ENCODE measurements at regions not wholly inside any gene's neighbourhood (a gene's known extent, or its start where the extent isn't known, plus 50 kb on each side); places are given as distances from the start of the nearest gene placed in this dataset.

DNA sequence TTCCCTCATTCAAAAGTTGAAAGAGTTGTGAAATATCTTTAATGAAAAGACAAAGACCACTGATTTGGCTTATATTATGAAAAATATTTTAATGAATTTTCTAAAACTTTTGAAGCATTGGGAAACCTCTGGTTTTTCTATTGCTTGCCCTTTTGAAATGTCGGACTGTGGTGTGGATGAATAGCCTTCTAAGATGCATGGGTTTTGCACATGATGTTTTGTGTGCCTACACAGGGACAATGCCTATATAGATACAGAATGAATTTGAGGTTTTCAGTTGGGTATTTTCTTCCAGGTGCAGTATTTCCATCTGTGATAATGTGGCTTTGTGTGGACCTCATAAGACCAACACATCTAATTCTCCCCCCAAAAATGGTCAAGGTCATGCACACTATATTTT, 1437.9 kb downstream of the REEP3 start:
- Histone ChIP-seq H3K27me3 (replicated peaks in 1 of 4; ENCODE audit: control extremely low read depth in 1 of 4, control insufficient read depth in 3 of 4, insufficient read depth in 4 of 4, low read length in 3 of 4) (no peaks in the 10 kb centered on the region), H3K9me3 (ENCODE audit: control extremely low read depth in 1 of 3, control insufficient read depth in 2 of 3, insufficient read depth in 1 of 3, low read length in 2 of 3) (peaks cover 0 to 3% (median 0%) of the 10 kb centered on the region in 3 donors), H3K4me1 (ENCODE audit: control insufficient read depth in 2 of 2, insufficient read depth in 2 of 2, low read length in 2 of 2) (no peaks in the 10 kb centered on the region), H3K36me3 (replicated peaks in 1 of 2; ENCODE audit: control extremely low read depth in 1 of 2, control insufficient read depth in 1 of 2, extremely low read depth in 1 of 2, insufficient read depth in 2 of 2, low read length in 1 of 2) (no peaks in the 10 kb centered on the region), H3K27ac (ENCODE audit: low read length in 2 of 2) (no peak overlapping the region), H3K4me3 (ENCODE audit: control extremely low read depth in 1 of 5, extremely low read depth in 1 of 5, insufficient read depth in 1 of 5, low read depth in 2 of 5, low read length in 4 of 5) (no peak overlapping the region), H2AFZ (ENCODE audit: insufficient read depth, low read depth, low read length, poor library complexity, severe bottlenecking) (no peak overlapping the region), H3K79me2 (ENCODE audit: control insufficient read depth, insufficient read depth, low read length) (no peaks in the 10 kb centered on the region), H4K20me1 (ENCODE audit: control insufficient read depth, insufficient read depth, low read length, poor library complexity, severe bottlenecking) (no peaks in the 10 kb centered on the region), H3K4me2 (replicated peaks; ENCODE audit: low read depth, low read length, poor library complexity, severe bottlenecking) (no peak overlapping the region), H3K9ac (ENCODE audit: low read length) (no peak overlapping the region)
- no peak overlapping the region for H3K4me3 Mint-ChIP-seq
- peaks cover 3% of the 10 kb centered on the region for H3K9me3 Mint-ChIP-seq (ENCODE audit: insufficient read depth)
- DNase-seq, result no peak
- ChIA-PET CTCF (no interaction called here), POLR2A (no interaction called here)
- no peaks in the 10 kb centered on the region for H3K27me3 Mint-ChIP-seq
- intact Hi-C loops (cut with micrococcal nuclease), result no loop called here
- WGBS (ENCODE audit: insufficient coverage), result 100% methylated on average over 1 of the region's 1 CpG
- no peak for ATAC-seq (ENCODE audit: low read depth)
- no peak for TF ChIP-seq EZH2 (IDR thresholded peaks at IDR 0.05; ENCODE audit: borderline replicate concordance, insufficient read depth, low read depth, low read length, poor library complexity, severe bottlenecking)
- TF ChIP-seq, protein P1, sequence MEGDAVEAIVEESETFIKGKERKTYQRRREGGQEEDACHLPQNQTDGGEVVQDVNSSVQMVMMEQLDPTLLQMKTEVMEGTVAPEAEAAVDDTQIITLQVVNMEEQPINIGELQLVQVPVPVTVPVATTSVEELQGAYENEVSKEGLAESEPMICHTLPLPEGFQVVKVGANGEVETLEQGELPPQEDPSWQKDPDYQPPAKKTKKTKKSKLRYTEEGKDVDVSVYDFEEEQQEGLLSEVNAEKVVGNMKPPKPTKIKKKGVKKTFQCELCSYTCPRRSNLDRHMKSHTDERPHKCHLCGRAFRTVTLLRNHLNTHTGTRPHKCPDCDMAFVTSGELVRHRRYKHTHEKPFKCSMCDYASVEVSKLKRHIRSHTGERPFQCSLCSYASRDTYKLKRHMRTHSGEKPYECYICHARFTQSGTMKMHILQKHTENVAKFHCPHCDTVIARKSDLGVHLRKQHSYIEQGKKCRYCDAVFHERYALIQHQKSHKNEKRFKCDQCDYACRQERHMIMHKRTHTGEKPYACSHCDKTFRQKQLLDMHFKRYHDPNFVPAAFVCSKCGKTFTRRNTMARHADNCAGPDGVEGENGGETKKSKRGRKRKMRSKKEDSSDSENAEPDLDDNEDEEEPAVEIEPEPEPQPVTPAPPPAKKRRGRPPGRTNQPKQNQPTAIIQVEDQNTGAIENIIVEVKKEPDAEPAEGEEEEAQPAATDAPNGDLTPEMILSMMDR (IDR thresholded peaks at IDR 0.05), result no peak
- H3K4me1 Mint-ChIP-seq, result no peaks in the 10 kb centered on the region
- H3K27ac Mint-ChIP-seq, result no peak overlapping the region

DNA sequence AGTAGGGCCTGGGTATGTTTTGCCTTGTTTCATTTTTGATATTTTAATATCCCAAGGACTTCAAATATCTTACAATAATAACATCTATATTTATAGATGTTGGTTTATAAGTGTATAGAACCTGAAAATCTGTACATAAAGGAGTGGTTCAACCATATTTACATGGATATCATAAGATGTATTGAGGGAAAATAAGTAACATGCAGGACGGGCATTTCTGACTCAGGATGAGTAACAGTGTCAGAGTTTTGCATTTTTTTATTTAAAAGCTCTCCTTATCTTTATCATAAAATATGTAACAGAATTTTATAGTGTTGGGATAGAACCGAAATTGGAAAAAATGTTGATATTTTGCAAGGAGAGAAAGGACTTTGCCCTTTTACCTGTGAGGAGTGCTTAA, 1438.7 kb downstream of the REEP3 start:
- Histone ChIP-seq H3K4me3 (ENCODE audit: control extremely low read depth in 1 of 5, extremely low read depth in 1 of 5, insufficient read depth in 1 of 5, low read depth in 2 of 5, low read length in 4 of 5) (no peak overlapping the region), H3K79me2 (ENCODE audit: control insufficient read depth, insufficient read depth, low read length) (no peaks in the 10 kb centered on the region), H3K27ac (ENCODE audit: low read length in 2 of 2) (no peak overlapping the region), H3K27me3 (replicated peaks in 1 of 4; ENCODE audit: control extremely low read depth in 1 of 4, control insufficient read depth in 3 of 4, insufficient read depth in 4 of 4, low read length in 3 of 4) (no peaks in the 10 kb centered on the region), H4K20me1 (ENCODE audit: control insufficient read depth, insufficient read depth, low read length, poor library complexity, severe bottlenecking) (no peaks in the 10 kb centered on the region), H3K9ac (ENCODE audit: low read length) (no peak overlapping the region), H3K4me2 (replicated peaks; ENCODE audit: low read depth, low read length, poor library complexity, severe bottlenecking) (no peak overlapping the region), H3K4me1 (ENCODE audit: control insufficient read depth in 2 of 2, insufficient read depth in 2 of 2, low read length in 2 of 2) (no peaks in the 10 kb centered on the region), H2AFZ (ENCODE audit: insufficient read depth, low read depth, low read length, poor library complexity, severe bottlenecking) (no peak overlapping the region), H3K9me3 (ENCODE audit: control extremely low read depth in 1 of 3, control insufficient read depth in 2 of 3, insufficient read depth in 1 of 3, low read length in 2 of 3) (no peaks in the 10 kb centered on the region), H3K36me3 (replicated peaks in 1 of 2; ENCODE audit: control extremely low read depth in 1 of 2, control insufficient read depth in 1 of 2, extremely low read depth in 1 of 2, insufficient read depth in 2 of 2, low read length in 1 of 2) (no peaks in the 10 kb centered on the region)
- TF ChIP-seq EZH2 (IDR thresholded peaks at IDR 0.05; ENCODE audit: borderline replicate concordance, insufficient read depth, low read depth, low read length, poor library complexity, severe bottlenecking), result no peak
- TF ChIP-seq, protein P1 (IDR thresholded peaks at IDR 0.05), result no peak
- no peaks in the 10 kb centered on the region for H3K4me1 Mint-ChIP-seq
- H3K27ac Mint-ChIP-seq, result no peak overlapping the region
- CTCF ChIA-PET, result no interaction called here
- ATAC-seq (ENCODE audit: low read depth), result no peak
- no peak for DNase-seq
- H3K9me3 Mint-ChIP-seq (ENCODE audit: insufficient read depth), result peaks cover 3% of the 10 kb centered on the region
- no peaks in the 10 kb centered on the region for H3K27me3 Mint-ChIP-seq
- H3K4me3 Mint-ChIP-seq, result no peak overlapping the region
- WGBS (ENCODE audit: insufficient coverage), result no CpG with 5 or more reads among the region's 2 CpGs
- intact Hi-C loops (cut with micrococcal nuclease), result no loop called here
- POLR2A ChIA-PET, result no interaction called here

Measured in B cell (primary cell).